Kidney epithelial cell (primary cell): ENCODE measurements at regions not wholly inside any gene's neighbourhood (a gene's known extent, or its start where the extent isn't known, plus 50 kb on each side); places are given as distances from the start of the nearest gene placed in this dataset.
"Not testable (repeated sequence)": the region's sequence is repeated elsewhere in the genome, so short reads cannot be mapped to it uniquely, and the experiment has no call there.

Experiments
- DNase-seq: peaks from one replicate; pipeline ENCODE4 v3.0.0-alpha.2; 2010; ENCODE audit warnings: low read depth
- H3K27me3 ChIP-seq: 2 replicates; pipeline ENCODE4 v1.6.0; 2011; ENCODE audit warnings: low read length; ENCODE audit not compliant: control insufficient read depth, insufficient read depth
- H3K36me3 ChIP-seq: 2 replicates; pipeline ENCODE4 v1.5.1; 2011; ENCODE audit warnings: low read length; ENCODE audit not compliant: control insufficient read depth, insufficient read depth
- H3K4me3 ChIP-seq: 2 replicates; pipeline ENCODE4 v1.5.1; 2011; ENCODE audit warnings: low read depth, mild to moderate bottlenecking, control low read depth, low read length
- CTCF ChIP-seq: IDR thresholded peaks from 2 replicates; pipeline ENCODE4 v1.5.1; 2011; ENCODE audit warnings: mild to moderate bottlenecking, moderate library complexity, low read length, control low read depth, inconsistent platforms; ENCODE audit not compliant: insufficient read depth, poor library complexity, severe bottlenecking

- Histone ChIP-seq H3K4me3 (no peak overlapping the region), H3K36me3 (no peaks in the 10 kb centered on the region), H3K27me3 (no peaks in the 10 kb centered on the region)
- no peak for DNase-seq
- TF ChIP-seq CTCF = no peak
Measured at GRCh38 chr4:12911750-12912358, 572.3 kb downstream of the RAB28 start.

- H3K4me3 ChIP-seq, DNase-seq, H3K27me3 ChIP-seq, H3K36me3 ChIP-seq: not testable (repeated sequence)
Measured at GRCh38 chr4:12903640-12904039, 580.5 kb downstream of the RAB28 start.

DNA sequence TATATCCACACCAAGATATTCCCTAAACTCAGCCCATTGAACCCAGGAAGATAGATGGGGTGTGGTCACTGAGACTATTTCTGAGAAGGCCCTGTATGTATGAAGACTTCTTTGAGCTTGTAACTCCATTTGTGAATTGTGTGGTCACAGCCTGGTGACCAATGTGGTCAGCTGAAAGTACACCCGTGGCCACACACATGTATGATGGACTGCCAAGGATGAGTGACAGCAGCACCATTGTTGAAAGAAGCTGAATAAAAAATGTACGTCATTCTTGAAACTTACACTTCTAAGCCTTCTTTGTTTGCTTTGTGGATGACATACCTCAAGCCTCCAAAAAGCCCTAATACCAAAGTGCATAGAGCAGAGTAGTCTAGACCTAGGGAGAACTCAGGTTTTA lies 581.4 kb downstream of the RAB28 start:
- Histone ChIP-seq H3K4me3 (no peak overlapping the region), H3K36me3 (no peaks in the 10 kb centered on the region), H3K27me3 (no peaks in the 10 kb centered on the region)
- no peak for TF ChIP-seq CTCF
- DNase-seq = no peak

DNA sequence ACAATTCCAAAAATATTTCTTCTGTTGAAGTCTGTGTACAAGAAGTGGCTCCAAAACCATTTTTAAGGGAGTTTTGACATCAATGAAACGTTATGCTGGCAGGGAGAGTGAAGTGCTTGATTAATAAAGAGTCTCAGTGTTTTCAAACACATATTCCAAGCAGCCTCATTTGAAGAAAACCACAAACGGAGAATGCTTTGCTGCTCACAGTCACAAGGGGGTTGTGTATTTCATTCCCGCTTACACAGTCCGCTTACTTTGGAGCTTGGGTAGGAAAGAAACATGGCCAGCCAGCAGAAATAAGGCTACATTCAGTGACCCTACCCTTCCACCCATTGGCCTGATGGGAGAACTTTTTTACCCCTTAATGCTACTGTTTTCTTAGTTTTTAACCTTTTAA lies 586.2 kb downstream of the RAB28 start:
- H3K27me3 ChIP-seq = no peaks in the 10 kb centered on the region
- DNase-seq = no peak
- no peaks in the 10 kb centered on the region for H3K36me3 ChIP-seq
- H3K4me3 ChIP-seq = no peak overlapping the region
- no peak for TF ChIP-seq CTCF

- Histone ChIP-seq H3K27me3 (no peaks in the 10 kb centered on the region), H3K4me3 (no peak overlapping the region), H3K36me3 (no peaks in the 10 kb centered on the region)
- DNase-seq = no peak
- no peak for TF ChIP-seq CTCF
Measured at GRCh38 chr4:12894062-12894461, 590.1 kb downstream of the RAB28 start.

- H3K36me3 ChIP-seq = no peaks in the 10 kb centered on the region
- no peaks in the 10 kb centered on the region for H3K27me3 ChIP-seq
- no peak for DNase-seq
- no peak for TF ChIP-seq CTCF
- no peak overlapping the region for H3K4me3 ChIP-seq
Measured at GRCh38 chr4:12889054-12889453, 595.1 kb downstream of the RAB28 start.
